Activated naive CD4-positive, alpha-beta T cell treated with Interleukin-2 at 50 U/mL for 16 hours (primary cell): ENCODE measurements at regions not wholly inside any gene's neighbourhood (a gene's known extent, or its start where the extent isn't known, plus 50 kb on each side); places are given as distances from the start of the nearest gene placed in this dataset.

Experiments
- DNase-seq: peaks from one replicate; pipeline ENCODE4 v3.0.0-alpha.2; 2020

DNA sequence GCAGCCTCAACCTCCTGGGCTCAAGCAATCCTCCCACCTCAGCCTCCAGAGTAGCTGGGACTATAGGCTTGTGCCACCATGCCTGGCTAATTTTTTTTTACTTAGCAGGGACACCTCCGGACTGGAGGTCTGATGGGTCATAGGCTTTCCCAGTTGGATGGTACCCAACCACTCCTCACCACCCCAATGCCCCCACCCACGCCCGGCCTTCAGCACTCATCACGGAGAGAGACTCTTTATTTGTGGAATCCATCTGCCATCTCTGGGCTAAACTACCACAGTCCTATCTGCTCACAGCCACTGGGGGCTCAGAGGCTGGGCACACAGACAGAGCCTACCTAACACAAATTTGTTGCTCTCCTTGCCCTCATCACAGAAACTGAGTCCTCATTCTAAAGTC is 58.3 kb upstream of the STXBP1 start:
- no peak for DNase-seq

DNA sequence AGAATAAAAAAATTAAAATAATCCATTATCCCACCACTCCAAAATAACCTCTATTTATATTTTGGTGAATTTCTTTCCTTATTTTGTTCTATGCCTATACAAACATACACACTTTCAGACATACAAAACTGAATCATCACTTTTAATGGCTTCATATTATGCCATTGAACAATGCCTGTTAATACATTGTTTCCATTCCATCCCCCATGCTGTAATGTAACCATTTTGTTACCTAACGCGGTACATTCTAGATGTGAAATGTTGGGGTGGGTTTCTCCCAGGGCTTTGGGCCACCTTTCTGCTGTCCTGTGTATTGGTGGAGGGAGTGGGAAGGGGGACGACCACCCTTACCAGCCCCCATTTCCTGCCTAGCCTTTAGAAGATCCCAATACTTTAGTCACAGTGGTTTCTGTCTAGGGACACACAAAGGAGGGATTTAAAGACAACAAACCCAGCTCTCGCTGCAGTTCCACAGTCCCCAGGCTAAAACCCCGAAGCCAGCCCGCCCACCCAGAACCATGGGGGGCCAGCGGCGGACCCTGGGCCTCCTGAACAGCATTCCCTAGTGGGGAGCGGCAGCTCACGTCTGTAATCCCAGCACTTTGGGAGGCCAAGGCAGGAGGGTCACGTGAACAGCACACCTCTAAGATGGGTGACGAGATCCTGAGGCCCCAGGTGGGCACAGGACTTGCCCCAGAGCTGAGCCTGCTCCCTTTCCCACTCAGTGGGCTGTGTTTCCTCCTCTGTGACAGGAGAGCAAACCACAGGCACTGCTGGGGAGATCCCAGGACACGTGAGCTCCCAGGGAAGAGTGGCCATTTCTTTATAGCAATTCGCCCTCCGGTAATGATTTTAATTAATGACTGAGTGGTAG is 56.9 kb upstream of the STXBP1 start:
- no peak for DNase-seq

DNA sequence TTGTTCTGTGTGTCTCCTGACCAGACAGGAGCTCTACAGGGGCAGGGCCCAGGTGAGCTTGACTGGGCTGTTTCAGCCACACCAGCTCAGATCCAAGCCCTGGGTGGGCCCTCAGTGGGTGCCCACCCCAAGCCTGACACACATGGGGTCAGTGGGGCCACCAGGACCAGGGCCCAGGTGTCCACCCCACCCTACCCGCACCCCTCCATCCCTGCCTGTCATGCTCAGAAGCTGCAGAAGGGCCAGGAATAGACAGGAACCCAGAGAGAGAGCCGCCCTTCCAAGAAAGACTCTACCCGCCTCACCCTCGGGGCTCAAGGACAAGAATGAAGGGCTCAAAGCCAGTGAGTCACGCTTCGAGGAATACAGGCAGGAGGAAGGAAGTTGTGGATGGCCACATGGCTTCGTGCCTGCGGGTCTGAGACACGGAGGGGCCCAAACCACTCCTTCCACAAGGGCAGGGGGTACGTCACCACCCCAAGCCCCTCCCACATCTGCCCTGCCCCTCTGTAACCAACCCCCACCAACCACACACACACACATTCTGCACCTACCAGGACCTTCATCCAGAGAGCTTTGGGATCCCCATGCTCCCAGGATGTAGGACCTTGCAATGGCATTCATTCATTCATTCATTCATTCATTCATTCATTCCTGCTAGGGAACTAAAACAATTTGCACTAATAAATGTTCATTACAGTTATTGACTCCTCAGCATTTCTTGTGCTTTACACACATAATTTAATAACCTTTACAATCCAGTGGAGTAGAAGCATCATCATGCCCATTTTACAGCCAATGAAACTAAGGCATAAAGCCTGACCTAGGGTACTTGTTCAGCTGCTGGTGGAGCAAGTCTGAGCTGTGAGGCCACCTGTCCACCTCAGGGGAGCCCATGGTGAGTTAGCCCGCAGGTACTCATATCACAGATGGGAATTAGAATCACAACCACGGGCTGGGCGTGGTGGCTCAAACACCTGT is 55.9 kb upstream of the STXBP1 start:
- peak; percentile 68 for DNase-seq

DNA sequence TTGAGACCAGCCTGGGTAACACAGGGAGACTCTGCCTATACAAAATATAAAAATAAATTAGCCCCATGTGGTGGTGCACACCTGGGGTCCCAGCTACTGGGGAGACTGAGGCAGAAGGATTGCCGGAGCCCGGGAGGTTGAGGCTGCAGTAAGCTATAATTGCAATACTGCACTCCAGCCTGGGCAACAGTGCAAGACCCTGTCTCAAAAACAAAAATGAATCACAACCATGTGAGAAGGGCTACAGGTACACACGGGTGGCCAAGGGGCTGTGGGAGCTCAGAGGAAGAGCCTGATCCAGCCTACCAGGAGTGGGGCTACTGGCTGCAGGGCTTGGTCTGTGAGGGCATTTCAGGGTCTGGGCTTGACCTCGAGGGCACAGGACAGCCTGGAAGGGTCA is 55.2 kb upstream of the STXBP1 start:
- DNase-seq, result no peak

DNA sequence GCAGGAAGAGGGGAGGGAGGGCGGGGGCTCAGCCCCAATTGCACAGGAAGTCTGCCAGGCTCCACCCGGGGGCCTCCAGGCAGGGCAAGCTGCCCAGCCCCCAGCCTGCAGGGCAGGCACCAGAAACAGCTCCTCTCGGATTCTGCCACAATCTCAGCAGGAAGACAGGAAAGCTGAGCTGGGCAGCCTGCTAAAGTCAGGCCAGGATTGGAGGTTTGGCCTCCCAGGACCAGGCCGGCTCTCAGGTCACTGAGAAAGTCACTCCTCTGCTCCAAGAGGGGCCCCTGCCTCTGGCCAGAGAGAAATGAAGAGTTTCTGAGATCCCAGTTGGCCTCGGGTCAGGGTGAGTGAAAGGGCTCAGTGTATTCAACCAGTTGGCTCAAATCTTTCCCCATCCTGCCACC is 54.6 kb upstream of the STXBP1 start:
- no peak for DNase-seq

DNA sequence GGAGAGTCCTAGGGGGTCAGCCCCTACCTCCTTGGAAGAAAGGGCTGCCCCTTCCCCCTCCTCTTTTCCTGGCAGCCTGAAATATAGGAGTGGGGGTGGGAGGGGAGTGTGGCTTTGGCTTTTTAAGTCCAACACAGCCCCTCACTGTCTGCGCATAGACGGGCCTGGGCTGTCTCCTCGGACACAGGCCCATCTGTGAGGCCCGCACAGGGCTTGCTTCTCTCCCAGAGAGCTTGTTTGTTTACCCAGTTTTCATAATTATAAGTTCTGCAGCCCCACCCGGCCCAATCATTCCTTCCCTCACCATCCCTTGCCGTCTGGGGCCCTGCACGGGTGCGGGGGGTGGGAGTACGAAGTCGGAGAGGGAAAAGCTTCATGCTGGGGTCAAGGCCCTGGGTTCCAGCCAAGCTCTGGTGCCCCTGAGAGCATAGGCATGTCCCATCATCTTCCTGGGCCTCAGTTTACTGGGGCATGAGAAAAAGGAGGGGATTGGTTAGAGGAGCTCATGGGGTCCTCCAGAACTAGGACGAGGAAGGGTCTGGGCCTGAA is 54.0 kb upstream of the STXBP1 start:
- DNase-seq, result no peak

DNA sequence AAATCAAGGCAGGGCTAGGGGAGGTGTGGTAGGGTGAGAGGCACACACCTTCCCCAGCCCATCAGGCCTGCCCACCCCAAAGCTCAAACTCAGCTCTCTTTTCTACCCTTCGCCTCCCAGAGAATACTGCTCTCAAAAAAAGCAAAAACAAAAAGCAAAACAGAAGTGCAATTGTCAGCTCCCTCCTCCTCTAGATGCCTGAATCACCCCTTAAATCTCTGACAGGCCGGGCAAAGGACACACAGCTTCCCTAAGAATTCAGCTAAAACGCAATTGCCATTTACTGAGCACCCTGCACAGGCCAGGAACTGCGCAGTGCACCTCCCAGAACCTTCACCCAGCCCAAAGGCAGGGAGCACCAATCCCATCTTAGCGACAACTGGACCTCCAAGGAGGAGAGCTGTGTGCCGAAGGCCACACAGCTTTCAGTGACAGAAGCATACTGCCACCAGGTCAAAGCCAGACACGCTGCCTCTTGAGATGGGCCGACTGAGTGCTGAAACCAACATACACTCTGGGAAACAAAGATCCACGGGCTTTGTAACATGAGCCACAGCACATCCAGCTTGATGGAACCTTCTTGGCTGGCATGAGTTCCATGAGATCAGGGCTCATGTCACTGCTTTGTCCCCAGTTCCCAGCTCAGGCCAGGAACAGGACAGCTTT is 53.4 kb upstream of the STXBP1 start:
- no peak for DNase-seq

DNA sequence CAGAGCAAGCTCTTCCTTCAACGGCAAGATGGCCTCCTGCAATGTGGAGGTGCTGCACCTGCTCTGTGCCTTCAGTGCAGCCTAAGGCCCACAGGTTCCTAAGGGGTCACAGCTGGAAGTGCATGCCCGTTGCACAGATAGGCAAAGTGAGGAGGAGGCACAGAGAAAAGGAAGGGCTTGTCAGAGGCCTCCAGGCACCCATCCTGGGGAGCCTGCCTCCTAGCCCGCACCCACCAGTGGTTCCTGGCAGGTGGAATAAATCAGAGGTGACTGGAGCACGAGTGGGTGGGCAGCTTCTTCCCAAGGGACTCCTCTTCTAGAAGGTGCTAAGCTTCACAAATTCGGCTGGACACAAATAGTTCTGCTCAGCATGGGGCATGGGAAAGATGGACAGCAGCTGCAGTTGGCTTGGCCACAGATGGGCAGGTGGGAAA is 52.8 kb upstream of the STXBP1 start:
- no peak for DNase-seq

DNA sequence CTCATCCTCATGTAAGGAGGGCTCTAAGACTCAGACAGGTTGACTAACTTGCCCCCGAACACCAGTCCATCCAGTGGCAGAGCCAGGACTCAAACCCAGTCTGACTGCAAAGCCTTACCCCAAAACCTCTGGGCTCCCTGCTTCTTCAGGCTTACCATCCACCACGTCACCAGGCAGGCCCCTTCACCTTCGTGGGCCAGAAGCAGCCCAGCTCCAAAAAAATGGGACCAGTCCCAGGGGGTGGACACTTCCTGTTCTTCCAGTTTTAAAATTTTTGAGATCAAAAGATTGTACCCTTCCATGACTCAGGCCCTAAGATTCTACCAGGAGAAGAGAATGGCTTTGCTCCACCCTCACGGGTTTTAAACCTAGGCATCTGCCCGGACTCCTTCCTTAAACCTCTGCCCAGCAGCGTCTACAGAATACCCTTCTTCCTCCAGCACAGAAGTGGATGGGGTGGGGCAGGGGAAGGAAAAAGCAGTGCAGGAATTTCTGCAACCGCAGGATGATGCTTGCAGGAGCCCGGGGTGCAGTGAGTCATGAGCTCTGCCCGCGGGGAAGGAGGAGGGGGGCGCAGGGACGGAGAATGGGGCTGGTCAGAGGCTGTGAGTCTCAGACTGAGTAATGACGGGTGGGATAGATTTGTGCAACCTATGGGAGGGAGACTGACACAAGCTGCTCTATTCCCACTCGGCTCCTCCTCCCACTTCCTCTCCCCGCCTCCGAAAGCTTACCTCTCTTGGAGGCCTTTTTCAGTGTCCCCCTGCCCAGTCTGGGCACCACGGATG is 50.4 kb upstream of the STXBP1 start:
- no peak for DNase-seq
